ENCODE measurements at regions not wholly inside any gene's neighbourhood (a gene's known extent, or its start where the extent isn't known, plus 50 kb on each side); places are given as distances from the start of the nearest gene placed in this dataset.

DNA sequence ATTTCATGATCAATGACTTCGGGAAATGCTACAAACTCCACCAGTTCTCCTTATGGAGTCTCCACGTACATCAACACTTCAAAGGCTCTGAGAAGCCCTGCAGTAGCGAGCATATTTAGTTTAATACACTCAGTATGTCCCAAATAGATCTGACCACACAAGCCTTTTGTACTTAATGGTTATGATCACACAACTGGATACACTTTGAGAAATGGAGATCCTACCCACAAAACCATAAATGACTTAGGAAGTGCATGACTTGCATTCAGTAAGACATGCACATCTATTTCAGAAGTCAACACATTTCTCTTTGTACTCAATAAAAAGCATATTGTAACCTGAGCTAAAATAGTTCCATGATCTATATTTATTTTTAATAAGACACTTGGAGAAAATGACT, 103.6 kb upstream of the SPATA12 start:
- TF ChIP-seq, protein P1, sequence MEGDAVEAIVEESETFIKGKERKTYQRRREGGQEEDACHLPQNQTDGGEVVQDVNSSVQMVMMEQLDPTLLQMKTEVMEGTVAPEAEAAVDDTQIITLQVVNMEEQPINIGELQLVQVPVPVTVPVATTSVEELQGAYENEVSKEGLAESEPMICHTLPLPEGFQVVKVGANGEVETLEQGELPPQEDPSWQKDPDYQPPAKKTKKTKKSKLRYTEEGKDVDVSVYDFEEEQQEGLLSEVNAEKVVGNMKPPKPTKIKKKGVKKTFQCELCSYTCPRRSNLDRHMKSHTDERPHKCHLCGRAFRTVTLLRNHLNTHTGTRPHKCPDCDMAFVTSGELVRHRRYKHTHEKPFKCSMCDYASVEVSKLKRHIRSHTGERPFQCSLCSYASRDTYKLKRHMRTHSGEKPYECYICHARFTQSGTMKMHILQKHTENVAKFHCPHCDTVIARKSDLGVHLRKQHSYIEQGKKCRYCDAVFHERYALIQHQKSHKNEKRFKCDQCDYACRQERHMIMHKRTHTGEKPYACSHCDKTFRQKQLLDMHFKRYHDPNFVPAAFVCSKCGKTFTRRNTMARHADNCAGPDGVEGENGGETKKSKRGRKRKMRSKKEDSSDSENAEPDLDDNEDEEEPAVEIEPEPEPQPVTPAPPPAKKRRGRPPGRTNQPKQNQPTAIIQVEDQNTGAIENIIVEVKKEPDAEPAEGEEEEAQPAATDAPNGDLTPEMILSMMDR (conservative IDR thresholded peaks at IDR 0.05) = no peak
- no peak for TF ChIP-seq EZH2 (IDR thresholded peaks at IDR 0.05; ENCODE audit: low read depth)
